ENCODE measurements at regions not wholly inside any gene's neighbourhood (a gene's known extent, or its start where the extent isn't known, plus 50 kb on each side); places are given as distances from the start of the nearest gene placed in this dataset.

GRCh38 chr7:136391371-136391770 lies 414.2 kb upstream of the MTPN start:
- TF ChIP-seq SUZ12 (IDR thresholded peaks at IDR 0.05) = no peak
- no peak for TF ChIP-seq PKNOX1 (IDR thresholded peaks at IDR 0.05)
- TF ChIP-seq FOXK2 (IDR thresholded peaks at IDR 0.05) = no peak
- no peak for TF ChIP-seq BHLHE40 (IDR thresholded peaks at IDR 0.05; ENCODE audit: borderline replicate concordance)
- TF ChIP-seq FOXA1 (IDR thresholded peaks at IDR 0.05) = no peak
- TF ChIP-seq SP1 (IDR thresholded peaks at IDR 0.05) = no peak
- TF ChIP-seq FOXM1 (IDR thresholded peaks at IDR 0.05; ENCODE audit: borderline replicate concordance) = no peak
- no peak for TF ChIP-seq L3MBTL2 (conservative IDR thresholded peaks at IDR 0.05)
- TF ChIP-seq ARNT (IDR thresholded peaks at IDR 0.05) = no peak
- TF ChIP-seq HDGF (IDR thresholded peaks at IDR 0.05; ENCODE audit: borderline replicate concordance) = no peak
- TF ChIP-seq ZNF384 (IDR thresholded peaks at IDR 0.05) = no peak
- no peak for TF ChIP-seq NFRKB (IDR thresholded peaks at IDR 0.05)
- no peak for TF ChIP-seq CTBP1 (IDR thresholded peaks at IDR 0.05; ENCODE audit: borderline replicate concordance)
- no peak for TF ChIP-seq ELF4 (IDR thresholded peaks at IDR 0.05)

All from HEK293T (cell line).